Activated CD4-positive, CD25-positive, alpha-beta regulatory T cell (primary cell): ENCODE measurements at regions not wholly inside any gene's neighbourhood (a gene's known extent, or its start where the extent isn't known, plus 50 kb on each side); places are given as distances from the start of the nearest gene placed in this dataset.

Experiments
- DNase-seq, 4 experiments: peaks; one replicate each; lab custom pipeline; 2025; lab: John Stamatoyannopoulos, UW

GRCh38 chr2:18005411-18005810 is 126.9 kb downstream of the KCNS3 start:
- DNase-seq: no peak

- no peak for DNase-seq
Measured at GRCh38 chr2:18001671-18002070, 123.2 kb downstream of the KCNS3 start.

- no peak for DNase-seq
Measured at GRCh38 chr2:17996978-17997377, 118.5 kb downstream of the KCNS3 start.

GRCh38 chr2:17995593-17995992 is 117.1 kb downstream of the KCNS3 start:
- no peak for DNase-seq
